B cell (primary cell): ENCODE measurements at regions not wholly inside any gene's neighbourhood (a gene's known extent, or its start where the extent isn't known, plus 50 kb on each side); places are given as distances from the start of the nearest gene placed in this dataset.

Experiments
- CTCF ChIP-seq: fragments of 200-600 bp; IDR thresholded peaks from one replicate; pipeline ENCODE4 v1.8.0; 2022; ENCODE audit warnings: antibody characterized with exemption, mild to moderate bottlenecking
- EZH2 ChIP-seq: IDR thresholded peaks from 2 replicates; pipeline ENCODE4 v1.6.1; 2012; ENCODE audit warnings: borderline replicate concordance, low read depth, mild to moderate bottlenecking, moderate library complexity, low read length; ENCODE audit not compliant: insufficient read depth, poor library complexity, severe bottlenecking

- TF ChIP-seq CTCF = no peak
- TF ChIP-seq EZH2 = no peak
Observed at GRCh38 chr3:5299161-5299560, 111.7 kb downstream of the EDEM1 start.
